NCI-H2196 (cell line): ENCODE measurements at regions not wholly inside any gene's neighbourhood (a gene's known extent, or its start where the extent isn't known, plus 50 kb on each side); places are given as distances from the start of the nearest gene placed in this dataset.

Experiments
- DNase-seq: peaks from one replicate; lab custom pipeline; 2025; ENCODE audit not compliant: unreplicated experiment; lab: John Stamatoyannopoulos, UW

- no peak for DNase-seq
Observed at GRCh38 chr6:44657206-44657819, 269.8 kb downstream of the CDC5L start.

- DNase-seq = no peak
Observed at GRCh38 chr6:44658571-44658970, 271.1 kb downstream of the CDC5L start.

- no peak for DNase-seq
Observed at GRCh38 chr6:44659726-44660125, 272.2 kb downstream of the CDC5L start.

GRCh38 chr6:44660561-44661220 is 273.2 kb downstream of the CDC5L start:
- no peak for DNase-seq

GRCh38 chr6:44661221-44662008 is 273.9 kb downstream of the CDC5L start:
- no peak for DNase-seq

- DNase-seq = no peak
Observed at GRCh38 chr6:44662461-44663121, 275.1 kb downstream of the CDC5L start.

- DNase-seq = no peak
Observed at GRCh38 chr6:44663860-44664634, 276.5 kb downstream of the CDC5L start.

- DNase-seq = no peak
Observed at GRCh38 chr6:44664716-44665115, 277.2 kb downstream of the CDC5L start.

GRCh38 chr6:44665143-44665542 is 277.6 kb downstream of the CDC5L start:
- no peak for DNase-seq

GRCh38 chr6:44665683-44666082 is 278.2 kb downstream of the CDC5L start:
- DNase-seq = no peak

- DNase-seq = no peak
Observed at GRCh38 chr6:44666324-44666723, 278.8 kb downstream of the CDC5L start.

GRCh38 chr6:44667226-44667625 is 279.7 kb downstream of the CDC5L start:
- DNase-seq = no peak

- DNase-seq = no peak
Observed at GRCh38 chr6:44667668-44668390, 280.3 kb downstream of the CDC5L start.

GRCh38 chr6:44668391-44668930 is 281.0 kb downstream of the CDC5L start:
- no peak for DNase-seq

- DNase-seq = no peak
Observed at GRCh38 chr6:44668976-44669934, 281.7 kb downstream of the CDC5L start.

GRCh38 chr6:44670146-44670545 is 282.6 kb downstream of the CDC5L start:
- DNase-seq = no peak

- no peak for DNase-seq
Observed at GRCh38 chr6:44671333-44671732, 283.8 kb downstream of the CDC5L start.

GRCh38 chr6:44672086-44672485 is 284.6 kb downstream of the CDC5L start:
- DNase-seq = no peak

GRCh38 chr6:44672841-44673240 is 285.3 kb downstream of the CDC5L start:
- DNase-seq = no peak
